ENCODE measurements at regions not wholly inside any gene's neighbourhood (a gene's known extent, or its start where the extent isn't known, plus 50 kb on each side); places are given as distances from the start of the nearest gene placed in this dataset.

DNA sequence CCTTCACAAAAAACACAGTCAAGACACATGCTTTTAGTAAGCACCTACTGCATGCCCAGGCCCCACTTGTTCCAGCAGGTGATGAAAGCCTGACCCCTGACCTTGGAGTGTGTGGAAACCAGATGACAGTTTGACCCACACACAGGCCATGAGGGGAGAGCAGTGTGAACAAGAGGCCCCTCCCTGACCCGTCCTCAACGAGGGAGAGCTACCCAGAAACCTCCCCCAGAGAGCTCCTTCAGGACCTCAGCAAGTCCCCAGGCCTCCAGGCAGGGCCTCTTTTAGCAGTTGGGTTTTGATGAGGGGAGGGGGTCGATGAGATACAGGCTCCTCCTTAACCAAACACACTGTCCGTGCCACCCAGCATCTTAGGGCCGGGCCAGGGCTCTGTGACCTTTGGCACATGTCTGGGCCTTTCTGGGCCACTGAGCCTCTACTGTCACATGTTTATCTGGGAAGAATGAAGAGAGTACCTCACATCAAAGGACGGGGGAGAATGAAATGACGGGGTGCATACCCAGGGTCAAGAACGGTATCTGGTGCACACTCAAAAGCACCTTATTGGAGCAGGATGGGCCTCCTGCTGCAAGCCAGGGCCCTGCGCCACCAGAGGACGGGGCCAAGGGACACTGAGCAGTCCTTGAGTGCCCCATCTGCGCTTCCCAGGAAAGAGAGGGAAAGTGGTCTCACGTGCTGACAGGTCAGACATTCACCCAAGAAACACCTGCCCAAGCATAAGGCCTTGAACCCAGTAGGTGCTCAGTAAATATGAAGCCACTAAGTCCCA is 202.6 kb upstream of the ZMIZ1 start:
- H3K4me1 ChIP-seq: no peaks in the 10 kb centered on the region
- H3K27ac ChIP-seq: no peak overlapping the region
- H3K9me3 ChIP-seq: no peaks in the 10 kb centered on the region
- H3K36me3 ChIP-seq: no peaks in the 10 kb centered on the region
- H3K27me3 ChIP-seq: no peaks in the 10 kb centered on the region
- no peak overlapping the region for H3K4me3 ChIP-seq
- DNase-seq (no peak), ATAC-seq (no peak)
- intact Hi-C loops (cut with DNase I; ENCODE audit: low total_unique reads) (no loop called here), in situ Hi-C loops (cut with MboI; ENCODE audit: low sequenced_read_pairs in 4 of 4) (no loop called here)
- TF ChIP-seq POLR2A (IDR thresholded peaks at IDR 0.05): no peak
- TF ChIP-seq, protein P1, sequence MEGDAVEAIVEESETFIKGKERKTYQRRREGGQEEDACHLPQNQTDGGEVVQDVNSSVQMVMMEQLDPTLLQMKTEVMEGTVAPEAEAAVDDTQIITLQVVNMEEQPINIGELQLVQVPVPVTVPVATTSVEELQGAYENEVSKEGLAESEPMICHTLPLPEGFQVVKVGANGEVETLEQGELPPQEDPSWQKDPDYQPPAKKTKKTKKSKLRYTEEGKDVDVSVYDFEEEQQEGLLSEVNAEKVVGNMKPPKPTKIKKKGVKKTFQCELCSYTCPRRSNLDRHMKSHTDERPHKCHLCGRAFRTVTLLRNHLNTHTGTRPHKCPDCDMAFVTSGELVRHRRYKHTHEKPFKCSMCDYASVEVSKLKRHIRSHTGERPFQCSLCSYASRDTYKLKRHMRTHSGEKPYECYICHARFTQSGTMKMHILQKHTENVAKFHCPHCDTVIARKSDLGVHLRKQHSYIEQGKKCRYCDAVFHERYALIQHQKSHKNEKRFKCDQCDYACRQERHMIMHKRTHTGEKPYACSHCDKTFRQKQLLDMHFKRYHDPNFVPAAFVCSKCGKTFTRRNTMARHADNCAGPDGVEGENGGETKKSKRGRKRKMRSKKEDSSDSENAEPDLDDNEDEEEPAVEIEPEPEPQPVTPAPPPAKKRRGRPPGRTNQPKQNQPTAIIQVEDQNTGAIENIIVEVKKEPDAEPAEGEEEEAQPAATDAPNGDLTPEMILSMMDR (IDR thresholded peaks at IDR 0.05 in 4 of 5, conservative IDR thresholded peaks at IDR 0.05 in 1 of 5): no peak

DNA sequence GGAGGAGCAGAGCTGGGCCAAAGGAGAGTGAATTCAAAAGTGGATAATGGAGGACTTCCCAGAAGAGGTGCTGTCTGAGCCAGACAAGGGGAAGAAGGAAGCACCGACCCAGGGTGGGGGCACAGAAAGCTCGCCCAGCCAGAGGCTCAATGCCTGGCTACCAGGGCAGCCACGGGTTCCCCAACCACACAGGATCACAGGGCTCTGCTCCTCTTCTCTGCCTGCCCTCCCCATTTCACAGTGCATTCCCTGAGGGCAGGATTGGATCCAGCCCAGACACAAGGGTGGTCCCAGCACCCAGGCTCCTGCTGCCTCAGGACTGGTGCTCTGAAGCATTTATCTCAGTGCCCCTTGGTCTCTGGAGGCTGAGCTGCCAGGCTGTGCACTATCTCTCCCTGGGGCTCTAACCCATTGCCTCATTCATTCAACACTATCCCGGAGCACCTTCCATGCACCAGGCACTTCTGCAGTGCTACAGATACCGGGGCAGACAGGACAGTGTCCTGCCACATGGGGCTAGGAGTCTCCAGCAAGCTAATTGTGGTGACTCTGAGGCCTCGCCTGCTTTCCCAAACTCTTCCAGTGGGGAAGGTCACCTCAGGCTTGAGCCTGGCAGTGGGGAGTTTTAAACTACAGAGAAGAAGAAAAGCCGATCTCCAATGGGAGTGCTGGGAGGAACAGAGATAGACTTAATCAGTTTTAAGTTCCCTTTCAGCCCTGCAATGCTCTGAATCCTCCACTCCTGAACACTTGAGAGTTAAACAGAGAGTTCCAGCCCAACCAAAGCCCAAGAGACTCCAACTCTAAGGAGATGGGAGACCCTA is 201.8 kb upstream of the ZMIZ1 start:
- Histone ChIP-seq H3K9me3 (no peaks in the 10 kb centered on the region), H3K4me3 (no peak overlapping the region), H3K27me3 (no peaks in the 10 kb centered on the region), H3K4me1 (no peaks in the 10 kb centered on the region), H3K27ac (no peak overlapping the region), H3K36me3 (no peaks in the 10 kb centered on the region)
- in situ Hi-C loops (cut with MboI; ENCODE audit: low sequenced_read_pairs in 4 of 4) (no loop called here), intact Hi-C loops (cut with DNase I; ENCODE audit: low total_unique reads) (no loop called here)
- no peak for TF ChIP-seq POLR2A (IDR thresholded peaks at IDR 0.05)
- TF ChIP-seq, protein P1 (IDR thresholded peaks at IDR 0.05 in 4 of 5, conservative IDR thresholded peaks at IDR 0.05 in 1 of 5): no peak
- ATAC-seq (no peak), DNase-seq (no peak)

DNA sequence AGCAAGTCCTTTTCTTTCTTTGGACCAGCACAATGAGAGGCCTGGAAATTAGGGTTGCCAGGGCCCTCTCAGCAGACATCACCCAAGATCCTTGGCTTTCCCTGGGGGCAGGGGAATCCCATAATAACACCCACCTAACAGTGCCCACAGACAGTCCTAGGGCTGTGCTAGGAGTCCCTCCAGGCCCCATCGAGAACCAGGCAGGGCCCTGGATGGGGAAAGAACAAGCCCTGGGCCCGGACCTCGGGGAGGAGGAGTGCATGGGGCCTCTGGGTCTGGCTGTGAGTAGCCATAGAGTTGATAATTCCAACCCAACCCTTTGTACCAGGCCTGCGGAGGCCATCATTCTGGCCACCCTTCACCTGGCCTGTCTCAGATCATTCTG is 201.2 kb upstream of the ZMIZ1 start:
- Histone ChIP-seq H3K4me3 (no peak overlapping the region), H3K4me1 (no peaks in the 10 kb centered on the region), H3K9me3 (no peaks in the 10 kb centered on the region), H3K27ac (no peak overlapping the region), H3K27me3 (no peaks in the 10 kb centered on the region), H3K36me3 (no peaks in the 10 kb centered on the region)
- in situ Hi-C loops (cut with MboI; ENCODE audit: low sequenced_read_pairs in 4 of 4) (no loop called here), intact Hi-C loops (cut with DNase I; ENCODE audit: low total_unique reads) (no loop called here)
- ATAC-seq: no peak
- no peak for DNase-seq
- TF ChIP-seq POLR2A (IDR thresholded peaks at IDR 0.05): no peak
- TF ChIP-seq, protein P1 (IDR thresholded peaks at IDR 0.05 in 4 of 5, conservative IDR thresholded peaks at IDR 0.05 in 1 of 5): no peak

DNA sequence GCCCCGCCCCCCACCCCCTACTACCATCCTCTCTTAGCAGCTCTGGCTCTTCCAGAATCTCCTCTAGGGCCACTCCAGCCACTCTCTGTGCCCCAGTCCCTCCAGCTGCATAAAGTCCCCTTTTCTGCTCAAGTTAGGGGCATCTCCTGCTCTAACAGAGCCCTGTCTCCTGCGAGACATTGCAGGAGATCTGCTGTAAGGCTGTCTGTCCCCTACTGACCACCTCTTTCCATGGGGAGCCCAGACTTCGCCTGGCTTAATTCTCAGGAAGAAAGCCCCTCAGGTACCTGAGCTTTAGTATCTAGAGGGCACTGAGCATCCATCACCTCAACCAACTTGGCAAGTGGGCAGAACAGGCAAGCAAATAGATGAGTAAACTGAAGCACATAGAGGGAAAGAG is 200.7 kb upstream of the ZMIZ1 start:
- in situ Hi-C loops (cut with MboI; ENCODE audit: low sequenced_read_pairs in 4 of 4): no loop called here
- no peak for TF ChIP-seq POLR2A (IDR thresholded peaks at IDR 0.05)
- TF ChIP-seq, protein P1 (IDR thresholded peaks at IDR 0.05 in 4 of 5, conservative IDR thresholded peaks at IDR 0.05 in 1 of 5): no peak

More for the DNA sequence above, 200.7 kb upstream of the ZMIZ1 start:
- no peaks in the 10 kb centered on the region for H3K9me3 ChIP-seq
- no peaks in the 10 kb centered on the region for H3K27me3 ChIP-seq
- ATAC-seq: no peak
- H3K36me3 ChIP-seq: no peaks in the 10 kb centered on the region
- no peaks in the 10 kb centered on the region for H3K4me1 ChIP-seq
- no peak overlapping the region for H3K4me3 ChIP-seq
- intact Hi-C loops (cut with DNase I; ENCODE audit: low total_unique reads): no loop called here
- no peak for DNase-seq
- H3K27ac ChIP-seq: no peak overlapping the region

Data from gastrocnemius medialis (tissue), 4 donors.